Skeletal muscle tissue (tissue), 3 donors: ENCODE measurements at regions not wholly inside any gene's neighbourhood (a gene's known extent, or its start where the extent isn't known, plus 50 kb on each side); places are given as distances from the start of the nearest gene placed in this dataset.

Source experiments
- H3K27ac ChIP-seq: one replicate; pipeline ENCODE4 v1.7.0; 2013; ENCODE audit warnings: mild to moderate bottlenecking, low read depth, low read length, inconsistent platforms
- H3K27me3 ChIP-seq, 3 donors: one replicate each; pipeline ENCODE4 v1.7.0; 2013; ENCODE audit warnings: low read length in 3 of 3; ENCODE audit not compliant: control insufficient read depth in 3 of 3, insufficient read depth in 3 of 3
- H3K36me3 ChIP-seq, 3 donors: one replicate each; pipeline ENCODE4 v1.7.0; 2013; ENCODE audit warnings: low read length in 3 of 3; ENCODE audit not compliant: control insufficient read depth in 3 of 3, insufficient read depth in 3 of 3
- H3K4me1 ChIP-seq, 3 donors: one replicate each; pipeline ENCODE4 v1.7.0; 2013; ENCODE audit warnings: low read length in 3 of 3, mild to moderate bottlenecking in 3 of 3; ENCODE audit not compliant: control insufficient read depth in 3 of 3, insufficient read depth in 3 of 3
- H3K4me3 ChIP-seq, 3 donors: one replicate each; pipeline ENCODE4 v1.7.0; 2013; ENCODE audit warnings: low read length in 3 of 3
- H3K9ac ChIP-seq, 3 donors: one replicate each; pipeline ENCODE4 v1.7.0; 2013; ENCODE audit warnings: low read length in 3 of 3, mild to moderate bottlenecking in 3 of 3, moderate library complexity in 2 of 3, low read depth in 1 of 3
- H3K9me3 ChIP-seq, 3 donors: one replicate each; pipeline ENCODE4 v1.7.0; 2013; ENCODE audit warnings: low read length in 3 of 3; ENCODE audit not compliant: control insufficient read depth in 3 of 3
- donor health status: Osteomylitis.

GRCh38 chr22:44597616-44598015 lies 99.6 kb upstream of the RTL6 start:
- peaks cover 20 to 61% (median 43%) of the 10 kb centered on the region in 3 donors for H3K27me3 ChIP-seq
- no peaks in the 10 kb centered on the region for H3K36me3 ChIP-seq
- no peak overlapping the region for H3K4me3 ChIP-seq
- no peak overlapping the region for H3K27ac ChIP-seq
- no peak overlapping the region for H3K9ac ChIP-seq
- no peaks in the 10 kb centered on the region for H3K4me1 ChIP-seq
- H3K9me3 ChIP-seq: no peaks in the 10 kb centered on the region

GRCh38 chr22:44596396-44597125 lies 98.5 kb upstream of the RTL6 start:
- no peaks in the 10 kb centered on the region for H3K4me1 ChIP-seq
- H3K9ac ChIP-seq: no peak overlapping the region
- no peak overlapping the region for H3K27ac ChIP-seq
- no peaks in the 10 kb centered on the region for H3K9me3 ChIP-seq
- no peaks in the 10 kb centered on the region for H3K36me3 ChIP-seq
- H3K4me3 ChIP-seq: no peak overlapping the region
- H3K27me3 ChIP-seq: peaks cover 20 to 59% (median 49%) of the 10 kb centered on the region in 3 donors

- Histone ChIP-seq H3K27ac (no peak overlapping the region), H3K4me1 (no peaks in the 10 kb centered on the region), H3K27me3 (peaks cover 20 to 58% (median 52%) of the 10 kb centered on the region in 3 donors)
These were observed 97.9 kb upstream of the RTL6 start for GRCh38 chr22:44595841-44596341.

GRCh38 chr22:44594951-44595350 lies 96.9 kb upstream of the RTL6 start:
- Histone ChIP-seq H3K4me3 (no peak overlapping the region), H3K9me3 (no peaks in the 10 kb centered on the region), H3K27me3 (peaks cover 20 to 60% (median 52%) of the 10 kb centered on the region in 3 donors), H3K27ac (no peak overlapping the region), H3K4me1 (no peaks in the 10 kb centered on the region), H3K36me3 (no peaks in the 10 kb centered on the region), H3K9ac (no peak overlapping the region)

More at GRCh38 chr22:44595841-44596341, 97.9 kb upstream of the RTL6 start:
- H3K9me3 ChIP-seq: no peaks in the 10 kb centered on the region
- no peak overlapping the region for H3K9ac ChIP-seq
- no peaks in the 10 kb centered on the region for H3K36me3 ChIP-seq
- no peak overlapping the region for H3K4me3 ChIP-seq

GRCh38 chr22:44592824-44593148 lies 94.8 kb upstream of the RTL6 start:
- no peak overlapping the region for H3K4me3 ChIP-seq
- peaks cover 20 to 51% (median 45%) of the 10 kb centered on the region in 3 donors for H3K27me3 ChIP-seq
- H3K36me3 ChIP-seq: no peaks in the 10 kb centered on the region
- H3K9ac ChIP-seq: no peak overlapping the region
- no peak overlapping the region for H3K27ac ChIP-seq
- peaks cover 0 to 3% (median 0%) of the 10 kb centered on the region in 3 donors for H3K9me3 ChIP-seq
- H3K4me1 ChIP-seq: no peaks in the 10 kb centered on the region

- Histone ChIP-seq H3K27ac (no peak overlapping the region), H3K4me3 (no peak overlapping the region), H3K4me1 (no peaks in the 10 kb centered on the region), H3K9ac (no peak overlapping the region), H3K9me3 (peaks cover 0 to 3% (median 0%) of the 10 kb centered on the region in 3 donors), H3K36me3 (no peaks in the 10 kb centered on the region), H3K27me3 (peaks cover 22 to 47% (median 44%) of the 10 kb centered on the region in 3 donors)
These were observed 94.2 kb upstream of the RTL6 start for GRCh38 chr22:44592126-44592823.

- Histone ChIP-seq H3K27me3 (peaks cover 26 to 46% (median 44%) of the 10 kb centered on the region in 3 donors), H3K4me1 (no peaks in the 10 kb centered on the region), H3K36me3 (no peaks in the 10 kb centered on the region)
These were observed 93.2 kb upstream of the RTL6 start for GRCh38 chr22:44591146-44591790.

GRCh38 chr22:44590291-44590690 lies 92.3 kb upstream of the RTL6 start:
- H3K4me1 ChIP-seq: no peaks in the 10 kb centered on the region
- no peak overlapping the region for H3K27ac ChIP-seq
- H3K4me3 ChIP-seq: no peak overlapping the region
- peaks cover 28 to 50% (median 47%) of the 10 kb centered on the region in 3 donors for H3K27me3 ChIP-seq
- no peak overlapping the region for H3K9ac ChIP-seq
- no peaks in the 10 kb centered on the region for H3K36me3 ChIP-seq
- H3K9me3 ChIP-seq: peaks cover 0 to 3% (median 0%) of the 10 kb centered on the region in 3 donors

More at GRCh38 chr22:44591146-44591790, 93.2 kb upstream of the RTL6 start:
- H3K9me3 ChIP-seq: peaks cover 0 to 3% (median 0%) of the 10 kb centered on the region in 3 donors
- no peak overlapping the region for H3K27ac ChIP-seq
- no peak overlapping the region for H3K9ac ChIP-seq
- H3K4me3 ChIP-seq: no peak overlapping the region

GRCh38 chr22:44589831-44590230 lies 91.8 kb upstream of the RTL6 start:
- peaks cover 0 to 3% (median 0%) of the 10 kb centered on the region in 3 donors for H3K9me3 ChIP-seq
- no peaks in the 10 kb centered on the region for H3K4me1 ChIP-seq
- no peak overlapping the region for H3K4me3 ChIP-seq
- H3K27ac ChIP-seq: no peak overlapping the region
- H3K27me3 ChIP-seq: peaks cover 24 to 46% (median 42%) of the 10 kb centered on the region in 3 donors
- no peaks in the 10 kb centered on the region for H3K36me3 ChIP-seq
- H3K9ac ChIP-seq: no peak overlapping the region
